ENCODE measurements at regions not wholly inside any gene's neighbourhood (a gene's known extent, or its start where the extent isn't known, plus 50 kb on each side); places are given as distances from the start of the nearest gene placed in this dataset.

GRCh38 chr14:49280566-49280965, 305.6 kb downstream of the RPS29 start:
- no peaks in the 10 kb centered on the region for H3K27me3 ChIP-seq (ENCODE audit: control insufficient read depth in 2 of 2, insufficient read depth in 2 of 2, low read length in 2 of 2)
- H3K27ac Mint-ChIP-seq: no peak overlapping the region
- H4K20me1 ChIP-seq (ENCODE audit: insufficient read depth, low read length): no peaks in the 10 kb centered on the region
- WGBS (ENCODE audit: insufficient coverage): no CpG with 5 or more reads among the region's 1 CpG
- no peak overlapping the region for H3K9ac ChIP-seq (ENCODE audit: insufficient read depth, low read length, poor library complexity, severe bottlenecking)
- no peak for DNase-seq
- no peak overlapping the region for H3K4me3 ChIP-seq (replicated peaks in 1 of 3; ENCODE audit: low read depth in 2 of 3, low read length in 3 of 3)
- no peaks in the 10 kb centered on the region for H3K79me2 ChIP-seq (ENCODE audit: insufficient read depth, low read length)
- H3K4me2 ChIP-seq (replicated peaks; ENCODE audit: extremely low read depth, low read length, poor library complexity, severe bottlenecking): no peak overlapping the region
- H3K36me3 ChIP-seq (replicated peaks in 1 of 2; ENCODE audit: control insufficient read depth in 1 of 2, insufficient read depth in 2 of 2, low read length in 2 of 2): no peaks in the 10 kb centered on the region
- intact Hi-C loops (cut with micrococcal nuclease): no loop called here
- H3K9me3 ChIP-seq (replicated peaks in 1 of 2; ENCODE audit: control insufficient read depth in 1 of 2, insufficient read depth in 1 of 2, low read length in 2 of 2): no peaks in the 10 kb centered on the region
- peaks cover 0 to 8% (median 0%) of the 10 kb centered on the region in 7 donors for H3K9me3 Mint-ChIP-seq
- H3K27ac ChIP-seq (ENCODE audit: low read depth in 1 of 2, low read length in 2 of 2): no peak overlapping the region
- no peak overlapping the region for H3K4me3 Mint-ChIP-seq
- TF ChIP-seq CTCF (IDR thresholded peaks at IDR 0.05): no peak
- H3K27me3 Mint-ChIP-seq (ENCODE audit: low read depth in 3 of 3): no peaks in the 10 kb centered on the region
- no peak overlapping the region for H2AFZ ChIP-seq (ENCODE audit: insufficient read depth, low read depth, low read length, poor library complexity, severe bottlenecking)
- H3K4me1 Mint-ChIP-seq: no peaks in the 10 kb centered on the region
- H3K36me3 Mint-ChIP-seq: no peaks in the 10 kb centered on the region
- H3K4me1 ChIP-seq (ENCODE audit: control insufficient read depth in 1 of 2, insufficient read depth in 2 of 2, low read length in 2 of 2): no peaks in the 10 kb centered on the region

GRCh38 chr14:49250517-49250916, 335.7 kb downstream of the RPS29 start:
- H3K27me3 Mint-ChIP-seq (ENCODE audit: low read depth in 3 of 3): peaks cover 0 to 1% (median 0%) of the 10 kb centered on the region in 3 donors
- no peak for TF ChIP-seq CTCF (IDR thresholded peaks at IDR 0.05)

More at GRCh38 chr14:49250517-49250916, 335.7 kb downstream of the RPS29 start:
- Mint-ChIP-seq H3K4me1 (no peaks in the 10 kb centered on the region), H3K4me3 (no peak overlapping the region), H3K9me3 (peaks cover 2 to 11% (median 8%) of the 10 kb centered on the region in 7 donors), H3K36me3 (no peaks in the 10 kb centered on the region), H3K27ac (no peak overlapping the region)
- intact Hi-C loops (cut with micrococcal nuclease): no loop called here
- Histone ChIP-seq H3K79me2 (ENCODE audit: insufficient read depth, low read length) (no peaks in the 10 kb centered on the region), H3K27me3 (ENCODE audit: control insufficient read depth in 2 of 2, insufficient read depth in 2 of 2, low read length in 2 of 2) (no peaks in the 10 kb centered on the region), H3K4me3 (replicated peaks in 1 of 3; ENCODE audit: low read depth in 2 of 3, low read length in 3 of 3) (no peak overlapping the region), H3K36me3 (replicated peaks in 1 of 2; ENCODE audit: control insufficient read depth in 1 of 2, insufficient read depth in 2 of 2, low read length in 2 of 2) (no peaks in the 10 kb centered on the region), H3K4me2 (replicated peaks; ENCODE audit: extremely low read depth, low read length, poor library complexity, severe bottlenecking) (no peak overlapping the region), H2AFZ (ENCODE audit: insufficient read depth, low read depth, low read length, poor library complexity, severe bottlenecking) (no peak overlapping the region), H4K20me1 (ENCODE audit: insufficient read depth, low read length) (no peaks in the 10 kb centered on the region), H3K4me1 (ENCODE audit: control insufficient read depth in 1 of 2, insufficient read depth in 2 of 2, low read length in 2 of 2) (no peaks in the 10 kb centered on the region), H3K9ac (ENCODE audit: insufficient read depth, low read length, poor library complexity, severe bottlenecking) (no peak overlapping the region), H3K27ac (ENCODE audit: low read depth in 1 of 2, low read length in 2 of 2) (no peak overlapping the region), H3K9me3 (replicated peaks in 1 of 2; ENCODE audit: control insufficient read depth in 1 of 2, insufficient read depth in 1 of 2, low read length in 2 of 2) (peaks cover 0 to 9% of the 10 kb centered on the region in 2 donors)
- 93% methylated on average over 6 of the region's 6 CpGs for WGBS (ENCODE audit: insufficient coverage)
- DNase-seq: no peak
